Activated CD4-positive, alpha-beta T cell treated with anti-CD3 and anti-CD28 coated beads, Interleukin-2, amount 50 U/mL, for 16 hours (primary cell): ENCODE measurements at regions not wholly inside any gene's neighbourhood (a gene's known extent, or its start where the extent isn't known, plus 50 kb on each side); places are given as distances from the start of the nearest gene placed in this dataset.
"Not testable (repeated sequence)": the region's sequence is repeated elsewhere in the genome, so short reads cannot be mapped to it uniquely, and the experiment has no call there.

Experiments used
- DNase-seq: peaks from one replicate; pipeline ENCODE4 v3.0.0-alpha.2; 2020

GRCh38 chr14:97155320-97155719, 358.1 kb downstream of the VRK1 start:
- DNase-seq, result no peak

GRCh38 chr14:97155814-97156213, 358.6 kb downstream of the VRK1 start:
- no peak for DNase-seq

GRCh38 chr14:97156705-97157104, 359.5 kb downstream of the VRK1 start:
- no peak for DNase-seq

GRCh38 chr14:97158102-97158501, 360.9 kb downstream of the VRK1 start:
- DNase-seq, result no peak

- DNase-seq, result no peak
Observed at GRCh38 chr14:97159124-97159523, 361.9 kb downstream of the VRK1 start.

GRCh38 chr14:97162621-97163020, 365.4 kb downstream of the VRK1 start:
- DNase-seq, result no peak

- no peak for DNase-seq
Observed at GRCh38 chr14:97164021-97164420, 366.8 kb downstream of the VRK1 start.

- no peak for DNase-seq
Observed at GRCh38 chr14:97166497-97166896, 369.3 kb downstream of the VRK1 start.

GRCh38 chr14:97167577-97167976, 370.4 kb downstream of the VRK1 start:
- not testable (repeated sequence) for DNase-seq

- no peak for DNase-seq
Observed at GRCh38 chr14:97172644-97173043, 375.5 kb downstream of the VRK1 start.

GRCh38 chr14:97177016-97177415, 379.8 kb downstream of the VRK1 start:
- peak; percentile 44 for DNase-seq

- no peak for DNase-seq
Observed at GRCh38 chr14:97177635-97178034, 380.5 kb downstream of the VRK1 start.

GRCh38 chr14:97178781-97179180, 381.6 kb downstream of the VRK1 start:
- DNase-seq, result peak; percentile 13

GRCh38 chr14:97179573-97179972, 382.4 kb downstream of the VRK1 start:
- peak; percentile 35 for DNase-seq

- DNase-seq, result peak; percentile 37
Observed at GRCh38 chr14:97180304-97181200, 383.4 kb downstream of the VRK1 start.

GRCh38 chr14:97185186-97185585, 388.0 kb downstream of the VRK1 start:
- DNase-seq, result no peak

GRCh38 chr14:97187916-97188315, 390.7 kb downstream of the VRK1 start:
- DNase-seq, result no peak

GRCh38 chr14:97196336-97196735, 399.2 kb downstream of the VRK1 start:
- no peak for DNase-seq

GRCh38 chr14:97198813-97199212, 401.6 kb downstream of the VRK1 start:
- no peak for DNase-seq

- no peak for DNase-seq
Observed at GRCh38 chr14:97200245-97200644, 403.1 kb downstream of the VRK1 start.

GRCh38 chr14:97206916-97207315, 409.7 kb downstream of the VRK1 start:
- no peak for DNase-seq

GRCh38 chr14:97210202-97210601, 413.0 kb downstream of the VRK1 start:
- no peak for DNase-seq

- no peak for DNase-seq
Observed at GRCh38 chr14:97212399-97212798, 415.2 kb downstream of the VRK1 start.

- DNase-seq, result no peak
Observed at GRCh38 chr14:97213720-97214119, 416.5 kb downstream of the VRK1 start.
